Astrocyte of the spinal cord (primary cell): ENCODE measurements at regions not wholly inside any gene's neighbourhood (a gene's known extent, or its start where the extent isn't known, plus 50 kb on each side); places are given as distances from the start of the nearest gene placed in this dataset.

Experiments used
- DNase-seq: peaks from one replicate; pipeline ENCODE4 v3.0.0; 2011; ENCODE audit warnings: low read depth, low spot score
- H3K4me3 ChIP-seq: 2 replicates; pipeline ENCODE4 v1.5.1; 2011; ENCODE audit warnings: low read depth, mild to moderate bottlenecking, low read length, moderate library complexity
- CTCF ChIP-seq: IDR thresholded peaks from 2 replicates; pipeline ENCODE4 v1.5.1; 2012; ENCODE audit warnings: low read depth, mild to moderate bottlenecking, low read length, inconsistent platforms
- in situ Hi-C: cut with HindIII; loops from 2 replicates; pipeline ENCODE4 v1.10.0; 2017; ENCODE audit warnings: low sequenced_read_pairs

DNA sequence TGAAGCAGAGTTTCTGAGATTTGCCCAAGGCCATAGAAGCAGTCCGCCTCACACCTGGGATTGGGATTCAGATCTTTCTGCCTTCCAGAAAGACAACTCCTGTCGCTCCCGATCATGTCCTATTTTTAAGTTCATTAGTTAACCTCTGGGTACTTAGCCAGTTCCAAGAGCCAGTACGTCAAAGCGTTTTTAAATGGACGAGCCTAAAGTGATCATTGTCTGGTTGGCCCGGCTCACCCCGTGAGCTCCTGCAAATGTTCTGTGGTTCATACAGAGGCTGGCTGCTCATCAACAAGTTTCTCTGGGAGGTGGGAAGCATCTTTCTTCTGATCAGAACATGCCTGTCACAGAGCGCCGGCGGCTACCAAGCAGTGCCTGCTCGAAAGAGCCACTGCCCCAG is 554.5 kb upstream of the WWC1 start:
- TF ChIP-seq CTCF: no peak
- no peak for DNase-seq
- in situ Hi-C loops: no loop called here
- H3K4me3 ChIP-seq: no peak overlapping the region

DNA sequence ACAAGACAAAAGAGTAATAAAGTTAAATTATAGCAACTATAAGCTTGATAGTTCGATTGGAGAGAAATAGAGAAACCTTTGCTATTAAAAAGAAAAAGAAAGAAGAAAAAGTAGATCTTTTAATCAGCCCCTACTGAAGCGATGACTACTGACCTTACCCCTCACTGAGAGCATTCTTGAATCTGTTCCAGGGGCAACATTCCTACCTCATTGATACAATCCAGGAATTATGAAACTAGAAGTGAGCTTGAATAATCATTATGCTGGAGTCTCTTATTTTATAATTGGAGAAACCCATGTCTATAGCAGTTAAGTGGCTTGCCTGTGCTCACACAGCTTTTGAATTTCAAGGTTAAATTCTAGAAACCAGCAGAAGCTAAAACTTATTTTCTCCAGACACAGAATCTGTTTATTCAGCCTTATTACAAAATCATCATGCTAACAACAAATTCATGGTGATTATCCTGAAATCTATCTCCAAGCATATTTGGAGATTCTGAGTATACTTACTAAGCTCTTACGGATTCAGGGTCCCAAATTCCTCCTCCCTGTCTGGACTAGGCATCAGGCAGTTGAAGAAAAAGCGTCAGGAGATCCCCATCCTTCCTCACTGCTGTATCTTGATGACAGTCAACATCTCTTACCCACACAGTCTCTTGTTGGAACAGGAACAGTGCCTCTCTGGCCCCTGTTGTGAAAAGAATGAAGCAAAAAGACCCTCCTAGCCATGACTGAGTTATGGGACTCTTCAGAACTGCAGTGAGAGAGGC is 547.6 kb upstream of the WWC1 start:
- no peak overlapping the region for H3K4me3 ChIP-seq
- in situ Hi-C loops: no loop called here
- peak; percentile 89 for DNase-seq
- TF ChIP-seq CTCF: no peak

DNA sequence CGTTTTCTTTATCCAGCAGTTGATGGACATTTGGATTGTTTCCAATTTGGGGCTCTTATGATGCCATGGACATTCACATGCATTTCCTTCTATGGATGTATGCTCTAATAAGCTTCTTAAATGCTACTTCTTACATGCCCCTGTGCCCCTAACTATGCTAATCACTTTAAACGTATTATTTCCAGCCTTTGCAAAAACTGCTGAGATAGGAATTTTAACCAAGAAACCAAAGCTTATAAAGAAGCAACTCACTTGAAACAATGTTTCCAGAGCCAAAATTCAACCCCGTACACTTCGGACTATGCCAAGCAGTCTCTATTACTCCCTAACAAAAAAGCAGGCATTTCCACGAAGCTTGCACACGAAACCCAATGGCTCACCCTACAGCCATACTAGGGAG is 545.6 kb upstream of the WWC1 start:
- in situ Hi-C loops: no loop called here
- TF ChIP-seq CTCF: no peak
- no peak overlapping the region for H3K4me3 ChIP-seq
- DNase-seq: no peak

DNA sequence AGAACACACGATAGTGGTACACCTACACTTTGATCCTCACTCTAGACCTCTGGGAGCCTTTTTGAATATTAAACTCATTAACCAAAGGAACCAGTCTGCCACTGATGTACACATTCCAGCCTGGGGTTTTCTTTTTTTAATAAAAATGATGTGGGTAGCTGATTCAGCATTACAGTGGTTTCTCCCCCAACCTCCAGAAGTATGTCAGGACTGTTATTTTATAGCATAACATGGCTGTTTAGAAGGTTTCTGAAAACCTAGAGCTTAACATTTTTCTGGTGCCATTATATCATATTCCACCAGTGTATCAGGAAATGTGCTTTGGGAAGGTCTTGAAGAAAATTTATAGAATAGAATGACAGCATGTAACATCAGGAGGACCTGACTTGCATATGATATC is 540.9 kb upstream of the WWC1 start:
- TF ChIP-seq CTCF: no peak
- no peak overlapping the region for H3K4me3 ChIP-seq
- peak; percentile 47 for DNase-seq
- in situ Hi-C loops: no loop called here

DNA sequence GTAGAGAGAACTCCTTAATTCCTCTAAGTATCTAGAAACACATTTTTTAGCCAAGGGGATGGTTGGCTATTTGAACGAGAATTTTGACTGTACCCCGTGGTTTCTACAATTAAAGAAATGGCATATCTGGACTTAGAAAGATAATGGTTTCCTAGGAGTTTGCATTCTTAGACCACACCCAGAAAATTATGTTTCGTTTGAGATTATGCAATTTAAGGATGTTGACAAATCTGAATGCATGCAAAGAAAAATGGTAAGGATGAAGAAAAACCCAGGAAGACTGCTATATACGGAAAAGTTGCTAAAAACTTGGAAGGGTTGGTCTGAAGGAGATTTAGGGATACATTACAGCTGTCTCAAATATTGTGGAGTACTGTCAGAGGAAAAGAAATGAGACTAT is 538.5 kb upstream of the WWC1 start:
- TF ChIP-seq CTCF: no peak
- H3K4me3 ChIP-seq: no peak overlapping the region
- in situ Hi-C loops: no loop called here
- no peak for DNase-seq

- H3K4me3 ChIP-seq: no peak overlapping the region
- no peak for TF ChIP-seq CTCF
- DNase-seq: no peak
- in situ Hi-C loops: no loop called here
These were observed 537.5 kb upstream of the WWC1 start for GRCh38 chr5:167753725-167754490.
